GM18508 (cell line): ENCODE measurements at regions not wholly inside any gene's neighbourhood (a gene's known extent, or its start where the extent isn't known, plus 50 kb on each side); places are given as distances from the start of the nearest gene placed in this dataset.
"Not testable (repeated sequence)": the region's sequence is repeated elsewhere in the genome, so short reads cannot be mapped to it uniquely, and the experiment has no call there.

Source experiments
- ATAC-seq: cut with Tn5 transposase; IDR thresholded peaks from one replicate; pipeline ENCODE4 v1.9.1; 2021; ENCODE audit warnings: moderate number of reproducible peaks; ENCODE audit not compliant: insufficient read depth, unreplicated experiment

DNA sequence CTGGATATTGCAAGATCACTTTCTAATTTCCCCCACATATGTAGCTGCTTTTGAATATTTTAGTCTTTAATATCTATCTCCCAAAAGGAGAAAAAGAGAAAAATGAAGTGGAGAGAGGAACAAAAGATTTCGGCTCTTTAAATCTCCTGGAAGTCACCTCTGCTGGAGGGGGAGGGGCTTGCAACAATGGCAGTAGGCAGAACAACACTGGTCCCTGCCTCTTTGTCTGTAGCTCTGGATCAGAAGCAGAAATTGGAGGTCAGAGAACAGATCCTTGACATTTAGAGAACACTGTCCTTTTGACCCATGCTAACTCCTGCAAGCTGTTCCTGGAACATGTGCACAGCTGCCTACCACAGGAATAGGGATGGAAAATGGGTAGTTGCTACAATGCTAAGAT, 86.7 kb upstream of the GPR12 start:
- ATAC-seq, result no peak

DNA sequence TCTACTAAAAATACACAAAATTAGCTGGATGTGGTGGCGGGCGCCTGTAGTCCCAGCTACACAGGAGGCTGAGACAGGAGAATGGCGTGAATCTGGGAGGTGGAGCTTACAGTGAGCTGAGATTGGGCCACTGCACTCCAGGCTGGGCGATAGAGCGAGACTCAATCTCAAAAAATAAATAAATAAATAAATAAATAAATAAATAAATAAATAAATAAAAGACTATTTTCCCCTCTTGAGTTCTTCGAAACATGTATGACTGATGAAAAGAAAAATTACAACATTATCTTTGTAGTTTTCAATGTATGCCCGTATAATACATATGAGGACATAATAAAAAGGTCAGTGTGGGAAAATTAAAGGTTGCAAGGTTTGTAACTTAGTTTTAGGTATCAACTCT, 84.5 kb upstream of the GPR12 start:
- not testable (repeated sequence) for ATAC-seq

DNA sequence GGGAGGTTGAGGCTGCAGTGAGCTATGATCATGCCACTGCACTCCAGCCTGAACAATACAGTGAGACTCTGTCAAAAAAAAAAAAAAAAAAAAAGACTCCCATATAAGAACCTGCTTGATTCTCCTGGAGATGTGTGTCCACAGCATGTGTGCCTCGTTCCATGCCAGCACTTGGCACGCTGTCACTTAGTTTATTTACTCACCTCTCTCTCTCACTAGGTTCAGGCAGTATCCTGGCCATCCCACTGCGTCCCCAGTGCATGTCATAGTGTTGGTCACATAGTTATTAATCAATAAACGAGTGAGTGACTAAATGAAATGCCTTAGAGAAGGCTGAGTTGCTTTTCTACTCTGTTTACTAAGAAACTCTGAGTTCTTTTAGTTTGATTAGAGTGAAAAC, 79.1 kb upstream of the GPR12 start:
- ATAC-seq, result no peak

DNA sequence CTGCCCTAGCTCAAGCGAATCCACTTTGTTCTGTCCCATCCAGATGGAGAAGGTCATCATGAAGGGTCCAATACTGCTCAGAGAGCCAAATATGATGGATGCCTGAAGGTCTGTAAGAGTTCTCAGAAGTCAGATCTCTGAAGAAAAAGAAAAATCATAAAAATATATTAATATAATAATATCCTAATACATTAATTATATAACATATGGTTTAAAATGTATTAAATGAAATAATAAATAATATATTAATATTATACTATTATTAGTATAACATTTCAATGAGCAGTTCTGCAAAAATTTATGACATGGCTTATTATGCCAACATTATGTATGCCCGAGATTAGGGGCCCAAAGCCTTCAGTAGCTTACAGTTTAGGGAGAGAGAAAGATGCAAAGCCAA, 78.2 kb upstream of the GPR12 start:
- ATAC-seq, result no peak

DNA sequence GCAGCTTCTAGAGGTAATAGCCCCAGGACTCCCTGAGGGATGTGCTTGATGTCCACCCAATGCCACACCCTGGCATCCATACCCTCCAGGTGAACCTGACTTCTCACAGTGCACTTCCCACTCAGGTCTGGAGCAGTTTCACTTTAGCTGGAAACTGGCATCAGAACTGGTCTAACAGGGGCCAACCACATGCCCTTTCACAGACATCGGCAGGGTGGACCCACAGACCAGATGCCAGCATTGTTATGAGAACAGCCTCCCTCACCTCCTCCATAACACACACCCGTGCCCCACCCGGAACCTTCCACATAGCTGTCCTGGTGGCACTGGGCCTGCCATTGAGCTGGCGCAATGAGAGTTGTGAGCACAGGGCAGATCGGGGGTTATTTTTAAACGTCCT, 77.4 kb upstream of the GPR12 start:
- no peak for ATAC-seq

DNA sequence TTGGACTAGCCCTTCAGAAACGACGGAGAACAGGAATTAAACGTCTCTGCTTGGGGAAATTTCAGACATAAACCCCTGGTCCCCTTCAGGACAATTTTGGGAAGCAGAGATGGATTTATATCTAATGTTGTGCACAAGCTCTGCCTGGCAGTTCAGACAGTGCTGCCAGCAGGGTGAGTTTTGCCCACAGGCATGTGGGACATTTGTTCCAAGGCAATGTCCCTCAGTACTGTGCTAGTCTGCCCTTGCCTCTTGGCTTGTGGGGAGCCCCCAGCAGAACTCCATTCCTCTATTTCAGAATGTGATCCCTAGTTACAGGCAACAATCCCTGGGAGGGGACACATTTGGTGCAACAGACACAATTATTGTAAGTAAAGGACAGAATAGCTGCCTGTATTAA, 76.5 kb upstream of the GPR12 start:
- ATAC-seq, result no peak

DNA sequence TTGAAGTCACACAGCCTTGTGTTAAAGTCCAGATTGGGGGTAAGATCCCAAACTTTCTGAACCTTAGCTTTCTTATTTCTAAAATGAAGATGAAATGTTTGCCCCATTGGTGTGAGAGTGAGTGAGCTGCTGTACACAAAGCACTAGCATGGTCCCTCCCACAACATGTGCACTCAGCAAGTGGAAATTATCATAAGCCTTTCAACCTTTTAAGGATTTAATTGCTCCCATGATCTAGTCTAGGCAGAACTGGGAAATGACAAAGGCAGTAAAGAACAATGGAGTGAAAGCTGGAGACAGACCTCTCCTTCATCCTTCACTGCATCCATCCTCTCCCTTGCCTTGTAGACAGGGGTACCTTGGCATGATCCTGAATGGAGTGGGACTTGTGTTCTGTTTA, 76.0 kb upstream of the GPR12 start:
- no peak for ATAC-seq

DNA sequence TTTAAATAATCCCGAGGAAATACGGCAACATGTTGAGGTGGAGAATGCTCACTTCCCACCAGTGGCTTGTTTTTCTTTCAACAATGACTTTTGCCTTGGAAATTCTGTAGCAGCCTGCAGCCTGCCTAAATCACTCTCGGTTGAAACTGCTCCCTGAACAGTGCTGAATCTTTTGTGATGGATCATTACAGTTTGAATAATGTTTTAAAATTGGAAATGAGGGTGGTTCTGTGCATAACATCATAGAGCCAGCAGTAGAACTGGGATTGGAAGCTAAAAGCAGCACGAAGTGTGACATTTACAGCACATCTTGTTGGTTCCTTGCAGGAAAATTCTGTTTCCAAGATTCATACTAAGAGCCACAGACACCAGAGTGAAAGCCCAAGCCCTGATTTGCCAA, 74.1 kb upstream of the GPR12 start:
- no peak for ATAC-seq

DNA sequence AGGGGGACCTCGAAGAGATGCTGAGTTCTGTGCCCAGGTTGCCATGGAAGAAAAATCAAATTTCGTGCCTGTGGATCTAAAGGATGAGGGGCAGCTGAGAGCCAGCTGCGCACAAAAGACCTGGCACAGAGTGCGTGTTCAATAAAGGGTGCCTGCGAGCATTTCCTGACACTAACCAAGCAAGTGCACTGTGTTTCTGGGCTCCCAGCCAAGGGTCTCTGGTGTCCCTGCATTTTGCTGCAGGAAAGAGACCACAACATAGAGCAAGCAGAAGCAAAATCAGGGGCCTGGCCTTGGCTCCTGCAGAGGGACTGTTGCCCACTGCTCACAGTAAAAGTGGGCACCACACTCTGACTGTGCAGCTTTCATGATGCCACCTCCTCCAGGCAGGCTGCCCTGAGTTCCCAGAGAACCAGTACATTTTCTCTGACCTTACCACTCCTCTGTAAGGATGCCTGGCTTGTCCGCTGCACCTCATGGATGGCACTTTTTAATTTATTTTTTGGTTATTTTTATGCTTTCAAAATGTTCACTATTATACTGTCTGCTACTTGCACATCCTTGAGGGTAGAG, 70.8 kb upstream of the GPR12 start:
- no peak for ATAC-seq

DNA sequence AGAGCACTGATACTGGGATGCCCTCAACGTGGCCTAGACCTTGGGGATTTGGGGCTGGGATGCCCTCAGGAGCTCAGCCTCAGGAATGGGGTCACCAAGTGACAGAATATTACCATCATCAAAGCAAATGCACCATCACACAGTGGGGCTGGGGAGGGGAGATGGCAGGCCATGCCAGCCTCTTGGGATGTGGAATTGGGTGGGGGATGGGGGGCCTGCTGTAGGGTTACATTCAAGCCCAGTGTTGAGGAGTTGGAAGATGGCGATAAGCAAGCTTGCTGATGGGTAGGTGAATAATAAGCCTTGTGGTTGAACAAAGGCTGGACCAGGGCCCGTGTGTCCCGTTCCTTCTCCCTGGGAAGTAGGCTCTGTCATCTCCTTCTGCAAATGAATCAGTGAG, 69.1 kb upstream of the GPR12 start:
- no peak for ATAC-seq

DNA sequence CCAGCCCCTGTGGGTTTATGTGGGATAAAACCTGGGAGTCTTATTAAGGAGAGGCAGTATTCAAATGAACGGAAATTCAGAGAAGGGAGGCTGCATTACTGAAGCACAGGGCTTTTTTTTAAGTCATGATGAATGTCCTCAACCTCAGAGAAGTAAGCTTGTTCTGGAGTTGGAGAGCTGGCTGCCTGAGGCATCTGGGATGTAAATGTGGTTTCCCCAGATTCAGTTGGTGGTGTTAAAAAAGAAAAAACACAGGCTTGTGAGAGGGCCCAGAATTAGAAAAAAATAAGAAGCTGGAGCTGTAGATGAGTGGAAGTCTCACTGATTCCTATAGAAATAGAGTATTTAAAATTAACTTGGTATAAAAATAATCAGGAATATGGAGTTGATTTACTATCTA, 64.0 kb upstream of the GPR12 start:
- no peak for ATAC-seq

DNA sequence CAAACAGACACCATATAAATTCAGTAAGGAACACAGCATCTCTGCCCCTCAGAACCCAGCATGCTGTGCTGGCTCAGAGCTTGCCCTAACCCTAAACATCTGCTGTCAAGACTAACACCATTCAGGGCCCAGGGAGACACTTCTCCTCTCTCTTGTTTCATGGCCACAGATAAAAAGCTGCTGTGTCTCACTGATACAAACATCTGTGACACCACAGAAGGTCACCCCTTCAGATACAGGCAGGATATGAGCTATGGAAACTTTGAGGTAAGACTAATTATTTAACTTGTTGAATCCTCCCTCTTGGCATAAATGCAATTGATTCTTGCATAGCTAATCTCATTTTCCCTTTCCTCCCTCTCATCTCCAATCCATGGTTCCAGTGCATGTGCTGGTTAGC, 61.6 kb upstream of the GPR12 start:
- no peak for ATAC-seq

DNA sequence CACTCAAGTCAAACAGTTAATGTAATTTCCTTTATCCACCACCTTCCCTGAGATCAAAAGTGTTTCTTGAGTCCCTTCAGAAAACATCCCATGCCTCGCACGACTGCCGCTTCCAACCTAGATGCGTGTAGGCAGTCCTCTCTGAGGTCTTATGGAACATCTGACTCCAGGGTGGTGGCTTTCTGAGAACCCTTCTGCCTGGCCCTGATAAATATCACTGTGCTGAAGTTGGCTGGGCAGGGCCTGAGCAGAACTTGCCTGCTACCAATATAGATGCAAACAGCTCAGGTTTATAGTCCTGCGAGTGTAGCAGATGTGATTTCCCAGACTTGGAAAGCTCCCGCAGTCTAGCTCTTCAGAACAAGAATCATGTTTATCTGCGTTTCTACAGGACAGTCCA, 61.1 kb upstream of the GPR12 start:
- no peak for ATAC-seq

DNA sequence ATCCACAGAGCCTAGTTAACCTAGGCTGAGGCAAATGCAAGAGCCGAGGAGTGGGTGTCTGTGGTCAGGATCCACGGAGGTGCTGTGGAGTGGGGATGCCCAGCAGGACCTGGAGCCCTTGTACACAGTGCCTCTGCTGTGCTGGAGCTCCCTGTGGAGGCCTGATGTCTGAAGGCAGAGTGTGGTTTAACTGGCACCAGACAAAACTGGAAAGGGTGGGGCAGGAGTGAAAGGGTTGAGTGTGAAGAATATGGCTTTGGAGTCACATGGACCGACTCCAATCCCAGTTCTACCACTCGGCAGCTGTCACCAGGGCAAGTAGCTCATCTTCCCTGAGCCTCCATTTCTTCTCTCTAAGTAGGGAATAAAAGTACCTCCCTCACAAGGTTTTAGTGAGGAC, 60.3 kb upstream of the GPR12 start:
- no peak for ATAC-seq

DNA sequence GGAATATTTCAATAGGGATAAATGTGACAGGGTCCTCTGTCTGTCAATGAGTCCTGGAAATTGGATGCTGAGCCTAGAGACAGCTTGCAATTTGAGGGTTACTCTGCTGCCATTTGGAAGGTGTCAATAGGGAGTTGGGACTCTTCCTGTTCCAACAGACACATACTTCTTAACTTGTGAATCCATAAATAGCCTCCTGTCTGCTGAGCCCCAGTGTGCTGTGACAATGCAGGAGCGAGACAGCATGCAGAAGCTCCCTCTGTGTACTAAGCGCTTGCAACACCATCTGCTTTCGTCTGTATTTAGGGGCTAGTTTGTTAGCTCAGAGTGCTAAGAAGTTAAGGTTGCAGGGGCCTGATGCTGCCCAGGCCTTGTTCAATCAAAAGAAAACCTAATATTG, 58.5 kb upstream of the GPR12 start:
- no peak for ATAC-seq

DNA sequence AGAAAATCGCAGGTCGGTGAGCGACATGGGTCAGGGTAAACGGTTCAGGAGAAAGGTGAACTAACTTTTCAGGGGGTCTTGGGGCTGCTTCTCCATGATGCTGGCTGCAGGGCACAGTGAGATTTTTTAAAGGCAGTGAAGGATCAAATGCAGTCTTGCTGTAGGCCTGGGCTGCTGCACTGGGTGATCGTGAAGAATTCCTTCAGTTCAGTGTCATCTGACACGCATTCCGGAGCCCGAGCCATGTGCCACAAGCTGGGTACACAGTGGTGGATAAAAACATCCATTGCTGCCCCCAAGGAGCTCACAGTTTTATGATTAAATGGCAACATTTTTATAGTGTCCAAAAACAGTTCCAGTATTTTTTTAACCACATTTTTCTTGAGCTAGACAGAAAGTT, 56.3 kb upstream of the GPR12 start:
- no peak for ATAC-seq

DNA sequence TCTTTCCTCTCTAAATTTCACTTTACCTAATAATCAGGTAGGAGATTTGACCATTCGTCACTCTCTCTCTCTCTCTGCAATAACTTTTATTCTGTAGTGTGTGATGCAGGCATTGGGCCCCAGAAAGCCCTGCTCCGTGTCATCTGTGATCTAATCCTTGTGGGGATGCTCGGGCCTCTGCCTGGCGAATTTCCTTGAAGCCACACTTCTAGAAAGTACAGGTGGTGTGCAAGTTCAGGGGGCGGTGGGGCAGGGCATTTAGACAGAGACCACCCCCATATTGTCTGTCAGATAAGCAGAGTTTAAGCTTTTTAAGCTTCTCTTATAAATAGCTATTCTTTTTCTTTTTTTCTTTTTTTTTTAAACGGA, 53.4 kb upstream of the GPR12 start:
- ATAC-seq, result no peak

DNA sequence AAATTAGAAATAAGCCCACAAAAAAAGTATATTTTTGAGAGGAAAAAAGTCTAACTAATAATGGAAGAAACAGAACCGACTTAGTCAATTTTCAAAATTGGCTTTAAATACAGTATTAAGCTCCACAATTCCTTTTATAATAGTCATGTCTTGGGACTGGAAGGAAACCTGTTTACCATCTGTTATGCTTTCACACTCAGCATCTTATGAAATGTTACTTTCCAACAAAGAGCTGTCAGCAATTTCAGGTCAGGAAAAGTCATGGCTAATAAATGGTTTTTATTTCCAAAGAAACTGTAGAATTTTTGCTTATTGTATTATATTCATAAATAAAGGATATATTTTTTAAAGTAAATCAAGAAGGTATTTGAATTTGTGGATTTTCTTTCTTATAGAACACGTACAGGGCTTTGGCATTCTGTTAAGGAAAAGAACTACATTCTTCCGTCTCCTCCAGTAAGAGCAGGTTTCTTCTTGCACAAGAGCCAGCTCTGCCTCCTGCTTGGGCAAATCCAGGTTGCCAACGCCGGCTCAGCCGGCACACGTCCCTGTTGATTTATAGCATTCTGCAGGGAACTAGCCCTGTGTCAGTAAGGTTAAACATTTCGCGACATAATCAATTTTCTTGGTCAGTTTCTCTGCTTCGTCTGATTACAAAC, 52.9 kb upstream of the GPR12 start:
- ATAC-seq, result no peak

DNA sequence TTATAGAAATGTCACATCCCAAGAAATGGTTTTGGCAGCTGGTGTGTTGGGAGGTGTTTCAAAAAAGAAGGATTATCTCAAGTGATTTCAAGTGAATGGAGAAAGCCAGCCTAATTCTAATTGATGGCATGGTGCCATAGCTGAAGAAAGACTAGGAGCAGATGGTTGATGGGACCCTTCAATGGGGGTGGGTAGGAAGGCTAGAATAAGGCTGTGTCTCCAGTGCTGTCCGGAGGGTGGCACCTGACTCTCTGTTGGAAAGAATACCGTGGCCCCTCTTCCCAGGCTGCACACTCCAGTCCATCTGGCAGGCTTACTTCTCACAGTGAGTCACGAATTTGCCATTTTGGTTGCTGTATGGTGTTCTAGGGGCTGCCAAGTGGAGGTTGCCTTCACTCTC, 51.0 kb upstream of the GPR12 start:
- no peak for ATAC-seq
